Upper lobe of left lung (tissue), 6 donors: ENCODE measurements at regions not wholly inside any gene's neighbourhood (a gene's known extent, or its start where the extent isn't known, plus 50 kb on each side); places are given as distances from the start of the nearest gene placed in this dataset.
"Not testable (repeated sequence)": the region's sequence is repeated elsewhere in the genome, so short reads cannot be mapped to it uniquely, and the experiment has no call there.

ENCODE experiments used
- ATAC-seq, 2 donors: fragments of 200-7000 bp; cut with Tn5 transposase; one replicate each; pipeline ENCODE4 v1.9.1; 2022; ENCODE audit warnings: mild to moderate bottlenecking in 2 of 2, moderate library complexity in 2 of 2; ENCODE audit not compliant: low FRiP score in 2 of 2
- DNase-seq, 2 donors: peaks; one replicate each; pipeline ENCODE4 v3.0.0-alpha.2; 2019 to 2020
- H3K27ac ChIP-seq, 4 donors: fragments of 200-600 bp; sonication (generic); one replicate each; pipeline ENCODE4 v1.5.1; 2016 to 2019
- H3K27me3 ChIP-seq, 4 donors: fragments of 200-600 bp; sonication (generic); one replicate each; pipeline ENCODE4 v1.5.1; 2017 to 2019
- H3K36me3 ChIP-seq, 4 donors: fragments of 200-600 bp; sonication (generic); one replicate each; pipeline ENCODE4 v1.5.1; 2016 to 2019
- H3K4me1 ChIP-seq, 4 donors: fragments of 200-600 bp; sonication (generic); one replicate each; pipeline ENCODE4 v1.5.1; 2018 to 2019
- H3K4me3 ChIP-seq, 4 donors: fragments of 200-600 bp; sonication (generic); one replicate each; pipeline ENCODE4 v1.5.1; 2017 to 2019; ENCODE audit warnings: mild to moderate bottlenecking in 2 of 4, moderate library complexity in 1 of 4
- H3K9me3 ChIP-seq, 4 donors: fragments of 200-600 bp; sonication (generic); one replicate each; pipeline ENCODE4 v1.5.1; 2018 to 2019
- EP300 ChIP-seq, 4 donors: sonication (generic); formaldehyde crosslinking; IDR thresholded peaks; one replicate each; pipeline ENCODE4 v1.5.1; 2017; ENCODE audit warnings: antibody characterized with exemption in 4 of 4, control low read depth in 2 of 4
- POLR2A ChIP-seq, 4 donors: fragments of 450-650 bp; IDR thresholded peaks; one replicate each; pipeline ENCODE4 v1.5.1; 2016 to 2017; ENCODE audit warnings: antibody characterized with exemption in 4 of 4, mild to moderate bottlenecking in 2 of 4
- POLR2AphosphoS5 ChIP-seq, 2 donors: sonication (generic); formaldehyde crosslinking; IDR thresholded peaks; one replicate each; pipeline ENCODE4 v1.5.1; 2017; ENCODE audit warnings: antibody characterized with exemption in 2 of 2
- WGBS, 2 donors: methylation state at CpG; one replicate each; pipeline ENCODE4 v1.1.5; 2017 to 2018; 5-methylcytosine and 5-hydroxymethylcytosine counted together
- TF ChIP-seq, protein P1 (sequence below), 6 experiments: fragments of 450-650 bp in 4 of 6; fragments of 200-600 bp in 2 of 6; sonication (generic) in 2 of 6; IDR thresholded peaks; one replicate each; pipeline ENCODE4 v1.5.1; 2016 to 2019; ENCODE audit warnings: antibody characterized with exemption in 6 of 6
- donor health status: DM: no; HTN: no; CAD: no; lungs with moderate emphysema.
- donor health status: DM: no; HTN: yes; CAD: no; lungs with severe emphysema.

DNA sequence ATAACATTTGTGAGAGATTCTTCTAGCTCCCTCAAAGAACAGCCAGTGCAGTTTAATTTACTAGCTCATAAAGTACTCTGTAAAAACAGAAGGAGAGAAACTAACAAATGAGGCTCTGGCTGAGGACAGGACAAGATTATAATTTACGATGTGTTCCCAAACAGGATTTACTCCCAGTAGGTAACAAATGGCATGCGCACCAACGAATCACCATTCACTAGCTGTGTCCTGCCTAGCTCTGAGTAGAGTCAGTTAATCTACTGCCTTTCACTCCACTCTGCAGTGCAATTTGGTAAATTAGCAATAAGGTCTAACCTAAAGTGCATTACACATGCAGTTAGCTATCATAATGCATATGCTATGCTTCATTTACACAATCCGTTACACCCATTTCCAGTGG is 497.4 kb upstream of the CCNG1 start:
- Histone ChIP-seq H3K4me1 (no peaks in the 10 kb centered on the region), H3K27me3 (no peaks in the 10 kb centered on the region), H3K4me3 (no peak overlapping the region), H3K36me3 (no peaks in the 10 kb centered on the region), H3K9me3 (peaks cover 0 to 9% (median 0%) of the 10 kb centered on the region in 4 donors), H3K27ac (no peak overlapping the region)
- no peak for DNase-seq
- 72 to 79% methylated on average over 4 of the region's 4 CpGs for WGBS, 2 donors
- ATAC-seq: no peak
- no peak for TF ChIP-seq EP300 (IDR thresholded peaks at IDR 0.05)
- TF ChIP-seq POLR2A (IDR thresholded peaks at IDR 0.05): no peak
- TF ChIP-seq POLR2AphosphoS5 (IDR thresholded peaks at IDR 0.05): no peak
- TF ChIP-seq, protein P1, sequence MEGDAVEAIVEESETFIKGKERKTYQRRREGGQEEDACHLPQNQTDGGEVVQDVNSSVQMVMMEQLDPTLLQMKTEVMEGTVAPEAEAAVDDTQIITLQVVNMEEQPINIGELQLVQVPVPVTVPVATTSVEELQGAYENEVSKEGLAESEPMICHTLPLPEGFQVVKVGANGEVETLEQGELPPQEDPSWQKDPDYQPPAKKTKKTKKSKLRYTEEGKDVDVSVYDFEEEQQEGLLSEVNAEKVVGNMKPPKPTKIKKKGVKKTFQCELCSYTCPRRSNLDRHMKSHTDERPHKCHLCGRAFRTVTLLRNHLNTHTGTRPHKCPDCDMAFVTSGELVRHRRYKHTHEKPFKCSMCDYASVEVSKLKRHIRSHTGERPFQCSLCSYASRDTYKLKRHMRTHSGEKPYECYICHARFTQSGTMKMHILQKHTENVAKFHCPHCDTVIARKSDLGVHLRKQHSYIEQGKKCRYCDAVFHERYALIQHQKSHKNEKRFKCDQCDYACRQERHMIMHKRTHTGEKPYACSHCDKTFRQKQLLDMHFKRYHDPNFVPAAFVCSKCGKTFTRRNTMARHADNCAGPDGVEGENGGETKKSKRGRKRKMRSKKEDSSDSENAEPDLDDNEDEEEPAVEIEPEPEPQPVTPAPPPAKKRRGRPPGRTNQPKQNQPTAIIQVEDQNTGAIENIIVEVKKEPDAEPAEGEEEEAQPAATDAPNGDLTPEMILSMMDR (IDR thresholded peaks at IDR 0.05): no peak

DNA sequence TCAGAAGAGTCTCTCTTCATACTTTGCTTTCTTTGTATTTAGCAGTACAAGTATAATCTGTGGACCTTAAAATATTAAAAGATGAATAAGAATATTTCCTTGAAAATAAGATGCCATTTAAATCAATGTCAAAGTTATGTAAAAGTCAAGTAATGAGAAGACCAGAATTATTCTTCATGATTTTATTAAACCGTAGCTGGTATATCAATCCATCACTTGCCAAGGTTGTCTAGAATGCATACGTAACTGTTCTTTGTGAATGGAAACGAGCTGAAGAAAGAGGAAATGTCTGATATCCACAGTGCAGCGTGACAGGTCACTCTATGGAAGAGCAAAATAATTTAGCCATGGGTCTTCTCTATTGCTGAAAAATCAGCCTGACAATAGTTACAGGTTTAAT is 488.7 kb upstream of the CCNG1 start:
- H3K27ac ChIP-seq: no peak overlapping the region
- no peaks in the 10 kb centered on the region for H3K9me3 ChIP-seq
- 60 to 62% methylated on average over 4 of the region's 4 CpGs for WGBS, 2 donors
- DNase-seq (no peak), ATAC-seq (no peak)
- no peaks in the 10 kb centered on the region for H3K4me1 ChIP-seq
- TF ChIP-seq, protein P1 (IDR thresholded peaks at IDR 0.05): no peak
- TF ChIP-seq POLR2A (IDR thresholded peaks at IDR 0.05) (no peak), EP300 (IDR thresholded peaks at IDR 0.05) (no peak)
- no peak overlapping the region for H3K4me3 ChIP-seq
- no peaks in the 10 kb centered on the region for H3K36me3 ChIP-seq
- no peaks in the 10 kb centered on the region for H3K27me3 ChIP-seq

DNA sequence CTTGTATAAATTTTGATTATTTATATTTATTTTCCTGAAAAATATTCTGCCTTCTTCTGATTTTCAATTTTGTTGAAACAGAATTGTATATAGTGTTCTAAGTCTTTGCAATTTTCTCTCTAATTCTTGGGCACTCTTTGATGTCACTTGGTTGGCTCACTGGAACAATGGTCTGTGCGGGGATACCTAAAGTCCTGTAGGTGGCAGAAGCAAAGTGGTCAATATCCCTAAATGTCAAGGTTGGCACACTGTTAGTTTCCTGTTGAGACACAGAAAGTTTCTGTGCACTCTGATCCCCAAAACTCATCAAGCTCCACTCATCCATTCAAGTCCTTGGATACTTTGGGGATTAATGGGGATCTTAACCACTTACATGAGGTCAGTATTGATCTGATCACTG is 480.8 kb upstream of the CCNG1 start:
- no peak for DNase-seq
- Histone ChIP-seq H3K9me3 (no peaks in the 10 kb centered on the region), H3K4me1 (no peaks in the 10 kb centered on the region), H3K36me3 (no peaks in the 10 kb centered on the region), H3K27me3 (no peaks in the 10 kb centered on the region), H3K4me3 (no peak overlapping the region), H3K27ac (no peak overlapping the region)
- no peak for ATAC-seq
- WGBS, 2 donors: 83 to 88% methylated on average over 1 of the region's 1 CpG
- TF ChIP-seq POLR2A (IDR thresholded peaks at IDR 0.05) (no peak), EP300 (IDR thresholded peaks at IDR 0.05) (no peak), POLR2AphosphoS5 (IDR thresholded peaks at IDR 0.05) (no peak)
- TF ChIP-seq, protein P1 (IDR thresholded peaks at IDR 0.05): no peak

DNA sequence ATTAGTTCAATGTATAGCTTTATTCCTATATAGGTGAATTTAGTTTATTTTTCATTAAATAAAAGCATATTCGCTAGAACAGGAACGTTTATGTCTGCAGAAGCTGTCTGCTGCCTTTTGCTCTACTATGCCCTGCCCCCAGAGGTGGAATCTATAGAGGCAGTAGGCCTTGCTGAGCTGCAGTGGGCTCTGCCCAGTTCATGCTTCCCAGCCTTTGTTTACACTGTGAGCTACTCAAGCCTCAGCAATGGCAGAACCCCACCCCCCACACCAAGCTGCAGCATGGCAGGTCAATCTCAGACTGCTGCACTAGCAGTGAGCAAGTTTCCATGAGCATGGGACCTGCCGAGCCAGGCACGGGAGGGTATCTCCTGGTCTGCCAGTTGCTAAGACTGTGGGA is 473.3 kb upstream of the CCNG1 start:
- DNase-seq, H3K4me3 ChIP-seq, ATAC-seq, H3K27me3 ChIP-seq, H3K9me3 ChIP-seq, H3K4me1 ChIP-seq, H3K27ac ChIP-seq, H3K36me3 ChIP-seq: not testable (repeated sequence)
- WGBS, 2 donors: 44 to 61% methylated on average over 2 to 4 of the region's 4 CpGs

DNA sequence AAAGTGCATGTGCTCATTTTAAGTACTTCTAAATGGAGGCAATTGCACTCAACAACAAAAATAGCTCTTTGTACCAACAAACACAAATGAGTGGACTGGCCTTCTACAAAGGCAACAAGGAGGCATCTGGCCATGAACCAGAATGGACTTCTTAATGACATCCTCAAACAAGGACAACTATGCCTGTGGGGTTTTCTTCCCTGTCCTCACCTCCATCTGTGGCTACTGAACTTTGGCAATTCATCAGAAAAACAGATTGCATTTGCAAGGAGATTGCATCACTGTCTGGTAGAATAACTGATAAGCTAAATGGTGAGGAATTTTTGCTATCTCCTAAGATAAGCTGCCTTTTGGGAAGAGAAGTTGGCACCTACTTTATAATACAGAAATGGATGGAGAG is 447.3 kb upstream of the CCNG1 start:
- Histone ChIP-seq H3K4me1 (no peaks in the 10 kb centered on the region), H3K36me3 (no peaks in the 10 kb centered on the region), H3K4me3 (no peak overlapping the region), H3K27ac (no peak overlapping the region), H3K27me3 (no peaks in the 10 kb centered on the region), H3K9me3 (no peaks in the 10 kb centered on the region)
- no peak for ATAC-seq
- TF ChIP-seq POLR2A (IDR thresholded peaks at IDR 0.05) (no peak), EP300 (IDR thresholded peaks at IDR 0.05) (no peak)
- no peak for DNase-seq

DNA sequence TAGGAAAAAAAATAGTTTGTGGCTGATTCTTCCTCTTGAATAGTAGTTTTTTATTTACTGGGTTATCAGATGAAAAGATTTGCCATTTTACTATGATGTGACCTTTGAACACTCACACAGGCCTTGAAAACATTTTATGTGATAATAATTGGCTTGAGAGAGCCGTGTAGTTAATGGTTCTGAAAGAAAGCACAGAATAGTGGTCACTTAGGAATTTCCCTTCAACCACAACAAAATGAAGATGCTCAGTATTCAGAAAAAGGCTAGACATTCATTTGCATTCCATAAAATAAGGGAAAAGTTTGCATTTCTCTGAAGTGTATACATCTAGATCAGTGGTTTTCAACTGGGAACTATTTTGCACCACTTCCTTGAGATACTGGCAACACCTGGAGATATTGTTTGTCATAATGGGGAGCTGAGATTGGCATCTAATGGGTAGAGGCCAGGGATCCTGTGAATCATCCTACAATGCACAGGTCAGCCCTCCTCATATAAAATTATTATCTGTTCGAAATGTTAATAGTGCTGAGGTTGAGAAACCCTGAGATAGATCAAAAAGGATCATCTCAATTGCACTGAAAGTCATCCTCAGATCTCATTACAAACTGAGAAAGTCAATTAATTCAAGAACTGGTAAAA is 446.4 kb upstream of the CCNG1 start:
- H3K27ac ChIP-seq: no peak overlapping the region
- H3K4me1 ChIP-seq: no peaks in the 10 kb centered on the region
- H3K27me3 ChIP-seq: no peaks in the 10 kb centered on the region
- no peaks in the 10 kb centered on the region for H3K9me3 ChIP-seq
- WGBS, 2 donors: 62 to 63% methylated on average over 2 of the region's 2 CpGs
- DNase-seq (no peak), ATAC-seq (no peak)
- no peak for TF ChIP-seq EP300 (IDR thresholded peaks at IDR 0.05)
- no peak overlapping the region for H3K4me3 ChIP-seq
- H3K36me3 ChIP-seq: no peaks in the 10 kb centered on the region
